A549 (cell line): ENCODE measurements at regions not wholly inside any gene's neighbourhood (a gene's known extent, or its start where the extent isn't known, plus 50 kb on each side); places are given as distances from the start of the nearest gene placed in this dataset.

Experiments
- ATAC-seq, 2 experiments: fragments of 200-7000 bp in 1 of 2; fragments of >200 bp in 1 of 2; cut with Nextera tagmentation in 1 of 2; cut with Tn5 transposase in 1 of 2; 3 replicates each; pipeline versions ENCODE4 v1.8.0 to v1.9.1; 2018 to 2020; ENCODE audit warnings: mild to moderate bottlenecking in 1 of 2, moderate library complexity in 1 of 2
- CTCF ChIA-PET: fragments of 300-600 bp; sonication (Branson Sonifier 250); formaldehyde crosslinking; extraction: SDS; loops from one replicate; lab custom pipeline; 2021; ENCODE audit warnings: antibody characterized with exemption, inconsistent platforms; lab: Yijun Ruan, JAX
- POLR2A ChIA-PET: fragments of 350-600 bp; formaldehyde crosslinking; extraction: SDS; loops from one replicate; lab custom pipeline; 2021; ENCODE audit warnings: antibody characterized with exemption, inconsistent platforms; lab: Yijun Ruan, JAX
- DNase-seq, 2 experiments: peaks; one replicate each; pipeline versions ENCODE4 v3.0.0 to v3.0.0-alpha.2; 2011 to 2016; ENCODE audit warnings: low read depth in 1 of 2, low spot score in 1 of 2
- FAIRE-seq: peaks from 2 replicates; lab custom pipeline; 2011; peaks lifted over from hg19 to GRCh38; lab: Jason Lieb, UNC
- H3K27ac ChIP-seq, 2 experiments: fragments of >200 bp; sonication (Bioruptor Twin); formaldehyde crosslinking; 3 replicates each; pipeline ENCODE4 v1.5.1; 2016 to 2017
- H3K4me1 ChIP-seq: fragments of >200 bp; sonication (Bioruptor Twin); formaldehyde crosslinking; 3 replicates; pipeline ENCODE4 v1.6.1; 2016
- H3K4me2 ChIP-seq: fragments of >200 bp; sonication (Bioruptor Twin); formaldehyde crosslinking; 3 replicates; pipeline ENCODE4 v1.6.1; 2016
- H3K4me3 ChIP-seq: fragments of >200 bp; sonication (Bioruptor Twin); formaldehyde crosslinking; 3 replicates; pipeline ENCODE4 v1.5.1; 2016
- H3K9me3 ChIP-seq: fragments of >200 bp; sonication (Bioruptor Twin); formaldehyde crosslinking; 3 replicates; pipeline ENCODE4 v1.6.1; 2016
- CBX2 ChIP-seq: fragments of 200-600 bp; sonication (generic); IDR thresholded peaks from 2 replicates; pipeline ENCODE4 v1.6.1; 2016; ENCODE audit warnings: low read depth, mild to moderate bottlenecking, borderline replicate concordance
- CEBPB ChIP-seq, 2 experiments: fragments of >200 bp in 1 of 2; sonication (Bioruptor Twin) in 1 of 2; formaldehyde crosslinking in 1 of 2; IDR thresholded peaks; 2 replicates each; pipeline ENCODE4 v1.6.1; 2012 to 2016
- CHD2 ChIP-seq: fragments of 150-350 bp; IDR thresholded peaks from 2 replicates; pipeline ENCODE4 v1.6.1; 2014; ENCODE audit warnings: low read length; ENCODE audit not compliant: partially characterized antibody
- FOSL2 ChIP-seq, 2 experiments: fragments of 450-650 bp in 1 of 2; fragments of >200 bp in 1 of 2; sonication (Bioruptor Twin) in 1 of 2; formaldehyde crosslinking; IDR thresholded peaks; 2 replicates each; pipeline versions ENCODE4 v1.5.0 to v1.6.1; 2016 to 2020; ENCODE audit warnings: mild to moderate bottlenecking in 1 of 2, moderate library complexity in 1 of 2
- GATA3 ChIP-seq: IDR thresholded peaks from 2 replicates; pipeline ENCODE4 v1.6.1; 2012; ENCODE audit warnings: borderline replicate concordance
- JUN ChIP-seq, 2 experiments: fragments of >200 bp; sonication (Bioruptor Twin); formaldehyde crosslinking; IDR thresholded peaks; 2 replicates in 1 of 2; 3 replicates in 1 of 2; pipeline ENCODE4 v1.6.1; 2016 to 2017
- MYC ChIP-seq: IDR thresholded peaks from 2 replicates; pipeline ENCODE4 v1.6.1; 2012; ENCODE audit warnings: mild to moderate bottlenecking, inconsistent platforms, low read length, improper control_type of control experiment, borderline replicate concordance
- PHF8 ChIP-seq: fragments of 200-600 bp; sonication (generic); IDR thresholded peaks from 2 replicates; pipeline ENCODE4 v1.6.1; 2016; ENCODE audit warnings: low read depth, mild to moderate bottlenecking, antibody characterized with exemption, moderate library complexity, borderline replicate concordance
- POLR2A ChIP-seq: IDR thresholded peaks from 2 replicates; pipeline ENCODE4 v1.6.1; 2012; ENCODE audit warnings: mild to moderate bottlenecking, low read length
- POLR2AphosphoS2 ChIP-seq: conservative IDR thresholded peaks from 2 replicates; pipeline ENCODE4 v1.6.1; 2012; ENCODE audit warnings: low read length, improper control_type of control experiment, inconsistent platforms
- RAD21 ChIP-seq, 2 experiments: fragments of >200 bp in 1 of 2; sonication (Bioruptor Twin) in 1 of 2; formaldehyde crosslinking in 1 of 2; IDR thresholded peaks in 1 of 2; conservative IDR thresholded peaks in 1 of 2; 2 replicates in 1 of 2; 3 replicates in 1 of 2; pipeline ENCODE4 v1.6.1; 2012 to 2018; ENCODE audit warnings: inconsistent platforms in 1 of 2
- RNF2 ChIP-seq: fragments of 200-600 bp; sonication (generic); IDR thresholded peaks from 2 replicates; pipeline ENCODE4 v1.6.1; 2016; ENCODE audit warnings: low read depth, mild to moderate bottlenecking, antibody characterized with exemption, moderate library complexity, borderline replicate concordance
- SMC3 ChIP-seq: fragments of >200 bp; sonication (Bioruptor Twin); formaldehyde crosslinking; IDR thresholded peaks from 3 replicates; pipeline ENCODE4 v1.6.1; 2018; ENCODE audit warnings: inconsistent platforms
- WGBS: methylation state at CpG from one replicate; pipeline ENCODE4 v1.1.6; 2017; ENCODE audit errors: missing lambda C conversion rate; 5-methylcytosine and 5-hydroxymethylcytosine counted together
- TF ChIP-seq, protein P1 (sequence below): fragments of 250-450 bp; sonication (Bioruptor Pico); IDR thresholded peaks from 2 replicates; pipeline ENCODE4 v1.5.0; 2021; ENCODE audit warnings: mild to moderate bottlenecking, moderate library complexity, borderline replicate concordance
- TF ChIP-seq, protein P2 (sequence below): fragments of >200 bp; sonication (Bioruptor Twin); formaldehyde crosslinking; IDR thresholded peaks from 3 replicates; pipeline ENCODE4 v1.5.1; 2016

DNA sequence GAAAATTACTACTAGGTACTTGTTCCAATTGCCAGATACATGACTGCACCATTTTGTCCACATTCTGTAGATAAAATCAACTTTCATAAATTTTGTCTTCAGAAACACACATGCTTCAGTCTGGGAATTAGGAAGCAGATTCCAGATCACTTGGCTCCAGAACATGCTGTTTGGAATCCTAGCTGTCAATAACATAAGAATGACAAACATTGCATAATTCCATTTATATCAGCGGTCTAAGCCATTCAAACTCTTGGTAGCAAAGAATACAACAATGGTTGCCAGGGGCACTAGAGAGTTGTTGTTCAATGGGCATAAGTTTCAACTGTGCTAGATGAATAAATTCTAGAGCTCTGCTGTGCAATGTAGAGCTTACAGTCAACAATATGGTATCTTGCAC lies 1112.1 kb upstream of the AGA start:
- Histone ChIP-seq H3K4me1 (no peaks in the 10 kb centered on the region), H3K4me2 (no peak overlapping the region), H3K9me3 (no peaks in the 10 kb centered on the region), H3K4me3 (no peak overlapping the region), H3K27ac (no peak overlapping the region)
- no peak for TF ChIP-seq MYC
- TF ChIP-seq POLR2A, result no peak
- no peak for TF ChIP-seq GATA3
- TF ChIP-seq CEBPB (IDR thresholded peaks at IDR 0.05), result no peak
- no peak for TF ChIP-seq POLR2AphosphoS2
- no peak for TF ChIP-seq CHD2
- no peak for TF ChIP-seq CBX2
- TF ChIP-seq RNF2, result no peak
- CTCF ChIA-PET, result no interaction called here
- FAIRE-seq, result no peak
- ATAC-seq, result no peak
- WGBS, result 46% methylated on average over 1 of the region's 1 CpG
- POLR2A ChIA-PET, result no interaction called here
- DNase-seq, result no peak

DNA sequence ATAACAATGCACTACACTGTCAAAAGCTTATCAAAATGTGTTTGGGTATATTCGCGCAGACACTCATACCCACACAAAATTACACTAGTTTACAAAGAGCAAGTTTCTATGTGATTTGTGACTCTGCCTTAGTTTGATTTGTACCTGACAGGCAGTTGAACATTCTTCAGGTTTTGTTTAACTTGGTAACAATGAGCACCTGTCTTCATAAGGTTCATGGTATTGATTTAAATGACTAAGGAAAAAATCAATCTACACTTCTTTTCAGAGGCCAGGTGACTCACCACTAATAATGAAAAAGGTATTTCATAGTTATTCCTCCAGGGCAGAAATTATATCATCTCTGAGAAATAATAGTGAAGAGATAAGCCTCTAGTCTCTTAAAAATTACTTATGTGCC lies 1114.6 kb upstream of the AGA start:
- no peak for FAIRE-seq
- ChIA-PET CTCF (no interaction called here), POLR2A (no interaction called here)
- Histone ChIP-seq H3K9me3 (no peaks in the 10 kb centered on the region), H3K4me3 (no peak overlapping the region), H3K4me2 (peak overlapping the region; percentile 36), H3K27ac (no peak overlapping the region), H3K4me1 (no peaks in the 10 kb centered on the region)
- DNase-seq, result peak in 1 of 2 experiments; percentile 21
- WGBS, result 14% methylated on average over 2 of the region's 2 CpGs
- ATAC-seq, result no peak; a peak in 1 of 6 replicates
- TF ChIP-seq GATA3 (no peak; the same call in 1 of the 2 replicates), JUN (IDR thresholded peaks at IDR 0.05) (no peak), CHD2 (no peak), PHF8 (no peak), POLR2A (no peak), FOSL2 (IDR thresholded peaks at IDR 0.05) (no peak), FOSL2 (CRISPR knock-in tag; IDR thresholded peaks at IDR 0.05) (peak; percentile 47; the same call in 1 of the 2 replicates)
- TF ChIP-seq, protein P1, sequence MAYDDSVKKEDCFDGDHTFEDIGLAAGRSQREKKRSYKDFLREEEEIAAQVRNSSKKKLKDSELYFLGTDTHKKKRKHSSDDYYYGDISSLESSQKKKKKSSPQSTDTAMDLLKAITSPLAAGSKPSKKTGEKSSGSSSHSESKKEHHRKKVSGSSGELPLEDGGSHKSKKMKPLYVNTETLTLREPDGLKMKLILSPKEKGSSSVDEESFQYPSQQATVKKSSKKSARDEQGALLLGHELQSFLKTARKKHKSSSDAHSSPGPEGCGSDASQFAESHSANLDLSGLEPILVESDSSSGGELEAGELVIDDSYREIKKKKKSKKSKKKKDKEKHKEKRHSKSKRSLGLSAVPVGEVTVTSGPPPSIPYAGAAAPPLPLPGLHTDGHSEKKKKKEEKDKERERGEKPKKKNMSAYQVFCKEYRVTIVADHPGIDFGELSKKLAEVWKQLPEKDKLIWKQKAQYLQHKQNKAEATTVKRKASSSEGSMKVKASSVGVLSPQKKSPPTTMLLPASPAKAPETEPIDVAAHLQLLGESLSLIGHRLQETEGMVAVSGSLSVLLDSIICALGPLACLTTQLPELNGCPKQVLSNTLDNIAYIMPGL (CRISPR knock-in tag), result no peak
- TF ChIP-seq, protein P2, sequence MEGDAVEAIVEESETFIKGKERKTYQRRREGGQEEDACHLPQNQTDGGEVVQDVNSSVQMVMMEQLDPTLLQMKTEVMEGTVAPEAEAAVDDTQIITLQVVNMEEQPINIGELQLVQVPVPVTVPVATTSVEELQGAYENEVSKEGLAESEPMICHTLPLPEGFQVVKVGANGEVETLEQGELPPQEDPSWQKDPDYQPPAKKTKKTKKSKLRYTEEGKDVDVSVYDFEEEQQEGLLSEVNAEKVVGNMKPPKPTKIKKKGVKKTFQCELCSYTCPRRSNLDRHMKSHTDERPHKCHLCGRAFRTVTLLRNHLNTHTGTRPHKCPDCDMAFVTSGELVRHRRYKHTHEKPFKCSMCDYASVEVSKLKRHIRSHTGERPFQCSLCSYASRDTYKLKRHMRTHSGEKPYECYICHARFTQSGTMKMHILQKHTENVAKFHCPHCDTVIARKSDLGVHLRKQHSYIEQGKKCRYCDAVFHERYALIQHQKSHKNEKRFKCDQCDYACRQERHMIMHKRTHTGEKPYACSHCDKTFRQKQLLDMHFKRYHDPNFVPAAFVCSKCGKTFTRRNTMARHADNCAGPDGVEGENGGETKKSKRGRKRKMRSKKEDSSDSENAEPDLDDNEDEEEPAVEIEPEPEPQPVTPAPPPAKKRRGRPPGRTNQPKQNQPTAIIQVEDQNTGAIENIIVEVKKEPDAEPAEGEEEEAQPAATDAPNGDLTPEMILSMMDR, result no peak

DNA sequence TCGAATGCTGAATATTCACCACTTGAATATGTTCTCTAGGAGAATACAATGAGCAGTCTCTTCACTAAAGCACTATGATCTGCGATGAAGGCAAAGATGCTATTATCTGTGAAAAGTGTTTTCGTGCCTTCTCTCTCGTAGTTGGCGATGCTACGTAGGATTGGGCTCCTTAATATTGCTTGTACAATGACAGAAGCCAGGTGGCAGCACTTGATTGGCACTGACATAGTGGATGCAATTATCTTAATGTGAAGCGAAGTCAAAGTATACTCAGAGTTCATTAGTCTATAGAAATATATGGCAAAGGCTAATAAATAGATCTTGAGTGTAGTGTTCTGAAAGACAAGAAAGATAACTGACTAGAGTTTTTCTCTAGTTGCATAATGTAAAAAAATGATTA lies 1135.7 kb upstream of the AGA start:
- Histone ChIP-seq H3K4me1 (no peaks in the 10 kb centered on the region), H3K9me3 (no peaks in the 10 kb centered on the region), H3K27ac (no peak overlapping the region), H3K4me2 (no peak overlapping the region), H3K4me3 (no peak overlapping the region)
- peak; percentile 14; the same call in 1 of the 3 replicates for TF ChIP-seq SMC3
- peak in 1 of 2 experiments; percentile 48; a peak in 3 of 5 replicates for TF ChIP-seq RAD21 (conservative IDR thresholded peaks at IDR 0.05 in 1 of 2, IDR thresholded peaks at IDR 0.05 in 1 of 2)
- TF ChIP-seq, protein P1 (CRISPR knock-in tag), result no peak
- no peak for FAIRE-seq
- DNase-seq, result no peak
- POLR2A ChIA-PET, result no interaction called here
- ATAC-seq, result no peak
- WGBS, result 45% methylated on average over 7 of the region's 7 CpGs
- CTCF ChIA-PET, result no interaction called here
